ENCODE measurements at regions not wholly inside any gene's neighbourhood (a gene's known extent, or its start where the extent isn't known, plus 50 kb on each side); places are given as distances from the start of the nearest gene placed in this dataset.

DNA sequence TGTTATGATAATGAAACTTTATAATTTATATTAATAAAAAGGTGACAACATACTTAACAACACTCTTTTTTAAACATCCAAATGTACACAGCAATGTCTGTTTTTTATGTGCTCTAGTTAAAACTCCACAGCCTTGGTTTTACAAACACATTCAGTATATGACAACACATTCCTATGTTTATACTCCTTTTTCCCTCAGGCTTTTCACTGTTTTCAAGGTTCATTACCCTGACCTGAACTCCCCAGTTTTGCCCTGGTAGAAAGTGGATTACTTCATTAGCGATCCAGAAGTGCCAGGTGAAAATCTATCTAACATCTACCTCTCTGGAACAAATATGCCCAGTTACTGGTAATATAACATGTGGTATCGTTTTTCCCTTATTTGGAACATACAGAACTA is 340.2 kb upstream of the DDHD1 start:
- POLR2A ChIA-PET (ENCODE audit: unreplicated experiment), result no interaction called here

DNA sequence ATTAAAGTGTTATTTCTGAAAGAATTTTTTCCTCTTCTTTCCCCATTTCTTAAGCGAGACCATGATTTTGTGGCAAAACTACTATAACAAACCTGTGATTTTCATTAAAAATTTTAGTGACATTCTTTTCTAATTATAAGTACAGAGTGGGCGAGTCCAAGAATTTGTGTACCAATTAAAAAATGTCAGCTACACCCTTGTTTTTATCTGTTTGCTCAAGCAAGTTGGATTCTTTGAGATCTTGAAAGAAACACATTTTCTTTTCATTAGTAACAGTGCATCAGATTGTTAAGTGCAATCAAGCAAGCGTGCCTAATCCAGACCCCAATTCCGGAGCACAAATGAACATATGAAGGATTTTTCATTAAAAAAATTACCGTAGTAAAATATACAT is 338.8 kb upstream of the DDHD1 start:
- Histone ChIP-seq H3K9me3 (ENCODE audit: insufficient read depth, low read depth) (no peaks in the 10 kb centered on the region), H3K36me3 (ENCODE audit: low read depth) (no peaks in the 10 kb centered on the region), H3K4me2 (no peak overlapping the region), H3K27ac (no peak overlapping the region), H3F3A (ENCODE audit: insufficient read depth, low read depth) (no peaks in the 10 kb centered on the region), H3K4me3 (no peak overlapping the region), H3K79me2 (ENCODE audit: low read depth) (no peaks in the 10 kb centered on the region), H3K9me2 (ENCODE audit: insufficient read depth) (no peaks in the 10 kb centered on the region), H4K20me1 (ENCODE audit: insufficient read depth) (no peaks in the 10 kb centered on the region), H2AFZ (no peak overlapping the region), H3K4me1 (replicated peaks; ENCODE audit: insufficient read depth) (0 out of 2 replicates have a peak, but pooled peaks cover 3% of the 10 kb centered on the region), H3K27me3 (ENCODE audit: insufficient read depth, low read depth) (no peaks in the 10 kb centered on the region)
- POLR2A ChIA-PET (ENCODE audit: unreplicated experiment), result no interaction called here
- DNase-seq, result no peak
- TF ChIP-seq, protein P1, sequence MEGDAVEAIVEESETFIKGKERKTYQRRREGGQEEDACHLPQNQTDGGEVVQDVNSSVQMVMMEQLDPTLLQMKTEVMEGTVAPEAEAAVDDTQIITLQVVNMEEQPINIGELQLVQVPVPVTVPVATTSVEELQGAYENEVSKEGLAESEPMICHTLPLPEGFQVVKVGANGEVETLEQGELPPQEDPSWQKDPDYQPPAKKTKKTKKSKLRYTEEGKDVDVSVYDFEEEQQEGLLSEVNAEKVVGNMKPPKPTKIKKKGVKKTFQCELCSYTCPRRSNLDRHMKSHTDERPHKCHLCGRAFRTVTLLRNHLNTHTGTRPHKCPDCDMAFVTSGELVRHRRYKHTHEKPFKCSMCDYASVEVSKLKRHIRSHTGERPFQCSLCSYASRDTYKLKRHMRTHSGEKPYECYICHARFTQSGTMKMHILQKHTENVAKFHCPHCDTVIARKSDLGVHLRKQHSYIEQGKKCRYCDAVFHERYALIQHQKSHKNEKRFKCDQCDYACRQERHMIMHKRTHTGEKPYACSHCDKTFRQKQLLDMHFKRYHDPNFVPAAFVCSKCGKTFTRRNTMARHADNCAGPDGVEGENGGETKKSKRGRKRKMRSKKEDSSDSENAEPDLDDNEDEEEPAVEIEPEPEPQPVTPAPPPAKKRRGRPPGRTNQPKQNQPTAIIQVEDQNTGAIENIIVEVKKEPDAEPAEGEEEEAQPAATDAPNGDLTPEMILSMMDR (conservative IDR thresholded peaks at IDR 0.05), result no peak
- TF ChIP-seq EZH2 (IDR thresholded peaks at IDR 0.05; ENCODE audit: low read depth), result no peak
- CTCF ChIA-PET, result no interaction called here
- BruUV-seq (replicated peaks), result no TSS peak
- intact Hi-C loops (cut with micrococcal nuclease; ENCODE audit: unreplicated experiment), result no loop called here

More for the DNA sequence above, 340.2 kb upstream of the DDHD1 start:
- H3F3A ChIP-seq (ENCODE audit: insufficient read depth, low read depth), result no peaks in the 10 kb centered on the region
- no peak overlapping the region for H3K4me2 ChIP-seq
- TF ChIP-seq, protein P1 (conservative IDR thresholded peaks at IDR 0.05), result no peak
- no peak for TF ChIP-seq EZH2 (IDR thresholded peaks at IDR 0.05; ENCODE audit: low read depth)
- H4K20me1 ChIP-seq (ENCODE audit: insufficient read depth), result no peaks in the 10 kb centered on the region
- H3K27ac ChIP-seq, result no peak overlapping the region
- no TSS peak for BruUV-seq (replicated peaks)
- no peak overlapping the region for H3K4me3 ChIP-seq
- CTCF ChIA-PET, result no interaction called here
- no peaks in the 10 kb centered on the region for H3K27me3 ChIP-seq (ENCODE audit: insufficient read depth, low read depth)
- DNase-seq, result no peak
- H3K9me3 ChIP-seq (ENCODE audit: insufficient read depth, low read depth), result no peaks in the 10 kb centered on the region
- H2AFZ ChIP-seq, result no peak overlapping the region
- no peaks in the 10 kb centered on the region for H3K79me2 ChIP-seq (ENCODE audit: low read depth)
- no peaks in the 10 kb centered on the region for H3K36me3 ChIP-seq (ENCODE audit: low read depth)
- H3K4me1 ChIP-seq (replicated peaks; ENCODE audit: insufficient read depth), result 0 out of 2 replicates have a peak, but pooled peaks cover 3% of the 10 kb centered on the region
- intact Hi-C loops (cut with micrococcal nuclease; ENCODE audit: unreplicated experiment), result no loop called here
- H3K9me2 ChIP-seq (ENCODE audit: insufficient read depth), result peaks cover 5% of the 10 kb centered on the region; the same call in 1 of the 2 replicates

DNA sequence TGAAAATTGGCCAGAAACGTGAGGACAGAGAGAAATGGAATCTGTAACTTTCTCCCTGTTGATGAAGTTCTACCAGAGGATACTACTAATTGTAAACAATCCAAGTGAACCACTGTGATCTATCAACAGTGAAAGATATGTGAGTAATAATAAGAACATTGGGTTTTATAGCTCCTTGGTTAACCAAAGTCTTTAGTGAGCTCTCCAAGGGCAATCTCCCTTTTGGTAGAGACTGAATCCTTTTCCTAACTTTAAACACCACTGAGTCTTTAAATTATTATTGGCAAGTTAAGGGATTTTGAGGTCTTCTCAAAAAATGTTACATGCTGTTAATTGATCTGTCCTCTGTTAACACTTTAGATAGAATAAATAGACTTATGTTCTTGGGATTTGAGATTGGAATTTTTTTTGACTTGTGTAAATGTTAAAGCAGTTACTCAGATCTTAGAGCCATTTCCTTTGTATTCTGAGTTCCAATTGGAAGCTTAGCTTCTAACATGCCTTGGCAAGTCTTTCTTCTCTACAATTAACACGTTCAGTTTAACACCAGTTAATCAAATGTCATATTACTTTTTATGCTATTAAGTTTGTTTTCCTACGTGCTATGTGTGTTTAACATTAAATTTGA is 338.2 kb upstream of the DDHD1 start:
- no peaks in the 10 kb centered on the region for H3K9me3 ChIP-seq (ENCODE audit: insufficient read depth, low read depth)
- no peak overlapping the region for H3K27ac ChIP-seq
- DNase-seq, result no peak
- BruUV-seq (replicated peaks), result no TSS peak
- 0 out of 2 replicates have a peak, but pooled peaks cover 3% of the 10 kb centered on the region for H3K4me1 ChIP-seq (replicated peaks; ENCODE audit: insufficient read depth)
- H3K4me3 ChIP-seq, result no peak overlapping the region
- no peaks in the 10 kb centered on the region for H3F3A ChIP-seq (ENCODE audit: insufficient read depth, low read depth)
- CTCF ChIA-PET, result no interaction called here
- H4K20me1 ChIP-seq (ENCODE audit: insufficient read depth), result no peaks in the 10 kb centered on the region
- H3K9me2 ChIP-seq (ENCODE audit: insufficient read depth), result no peaks in the 10 kb centered on the region
- H3K27me3 ChIP-seq (ENCODE audit: insufficient read depth, low read depth), result no peaks in the 10 kb centered on the region
- no peak overlapping the region for H2AFZ ChIP-seq
- TF ChIP-seq, protein P1 (conservative IDR thresholded peaks at IDR 0.05), result no peak
- TF ChIP-seq EZH2 (IDR thresholded peaks at IDR 0.05; ENCODE audit: low read depth), result no peak
- POLR2A ChIA-PET (ENCODE audit: unreplicated experiment), result no interaction called here
- intact Hi-C loops (cut with micrococcal nuclease; ENCODE audit: unreplicated experiment), result no loop called here
- H3K36me3 ChIP-seq (ENCODE audit: low read depth), result no peaks in the 10 kb centered on the region
- no peaks in the 10 kb centered on the region for H3K79me2 ChIP-seq (ENCODE audit: low read depth)
- no peak overlapping the region for H3K4me2 ChIP-seq
